H1 (cell line): ENCODE measurements at regions not wholly inside any gene's neighbourhood (a gene's known extent, or its start where the extent isn't known, plus 50 kb on each side); places are given as distances from the start of the nearest gene placed in this dataset.
"Not testable (repeated sequence)": the region's sequence is repeated elsewhere in the genome, so short reads cannot be mapped to it uniquely, and the experiment has no call there.

Experiments used
- CTCF ChIA-PET: fragments of 300-600 bp; sonication (Branson Sonifier 250); formaldehyde crosslinking; loops from one replicate; lab custom pipeline; 2021; ENCODE audit not compliant: partially characterized antibody; lab: Charles Lee
- POLR2A ChIA-PET: fragments of 300-600 bp; sonication (Branson Sonifier 250); formaldehyde crosslinking; loops from one replicate; lab custom pipeline; 2021; ENCODE audit warnings: inconsistent platforms; ENCODE audit not compliant: partially characterized antibody; lab: Charles Lee
- DNase-seq, 2 experiments: peaks; one replicate each; pipeline versions ENCODE4 v3.0.0 to v3.0.0-alpha.2; 2010 to 2022; ENCODE audit warnings: low spot score in 2 of 2, low read depth in 1 of 2, mixed read lengths in 1 of 2
- FAIRE-seq: peaks from 2 replicates; lab custom pipeline; 2011; peaks lifted over from hg19 to GRCh38; lab: Jason Lieb, UNC
- H2AFZ ChIP-seq: 2 replicates; pipeline ENCODE4 v1.8.1; 2012; ENCODE audit warnings: low read length, inconsistent platforms
- H2AK5ac ChIP-seq: 2 replicates; pipeline ENCODE4 v1.6.1; 2013; ENCODE audit warnings: low read depth, low read length
- H2BK120ac ChIP-seq: replicated peaks from 2 replicates; pipeline ENCODE3; 2013; ENCODE audit warnings: low read depth, low read length, inconsistent platforms
- H2BK12ac ChIP-seq: 2 replicates; pipeline ENCODE4 v1.6.1; 2013; ENCODE audit warnings: low read depth, low read length
- H2BK15ac ChIP-seq: 2 replicates; pipeline ENCODE4 v1.6.1; 2013; ENCODE audit warnings: low read length
- H2BK20ac ChIP-seq: 2 replicates; pipeline ENCODE4 v1.6.1; 2013; ENCODE audit warnings: low read length
- H2BK5ac ChIP-seq: 2 replicates; pipeline ENCODE4 v1.6.1; 2013; ENCODE audit warnings: low read depth, low read length
- H3K14ac ChIP-seq: 2 replicates; pipeline ENCODE4 v1.6.1; 2013; ENCODE audit warnings: inconsistent platforms; ENCODE audit not compliant: insufficient read length
- H3K18ac ChIP-seq: 2 replicates; pipeline ENCODE4 v1.6.1; 2013; ENCODE audit warnings: low read length; ENCODE audit errors: extremely low read depth
- H3K23ac ChIP-seq: 2 replicates; pipeline ENCODE4 v1.6.1; 2013; ENCODE audit warnings: inconsistent platforms; ENCODE audit not compliant: insufficient read length
- H3K23me2 ChIP-seq: 2 replicates; pipeline ENCODE4 v1.6.1; 2013; ENCODE audit warnings: low read depth, low read length
- H3K27ac ChIP-seq: 2 replicates; pipeline ENCODE4 v1.6.1; 2011; ENCODE audit warnings: low read depth, low read length, inconsistent platforms
- H3K27me3 ChIP-seq, 4 experiments: replicated peaks in 1 of 4; 1 replicate in 1 of 4; 2 replicates in 3 of 4; pipeline versions ENCODE4 v1.6.1 to v1.8.1; 2011 to 2013; ENCODE audit warnings: low read length in 3 of 4, mild to moderate bottlenecking in 3 of 4, inconsistent platforms in 2 of 4, mixed read lengths in 2 of 4, moderate library complexity in 1 of 4; ENCODE audit not compliant: control insufficient read depth in 3 of 4, insufficient read depth in 3 of 4; ENCODE audit errors: extremely low read depth in 1 of 4
- H3K36me3 ChIP-seq, 4 experiments: 2 replicates each; pipeline versions ENCODE4 v1.6.1 to v1.8.1; 2011 to 2013; ENCODE audit warnings: mild to moderate bottlenecking in 4 of 4, low read length in 3 of 4, moderate library complexity in 2 of 4, control low read depth in 1 of 4, inconsistent platforms in 1 of 4; ENCODE audit not compliant: insufficient read depth in 4 of 4, control insufficient read depth in 2 of 4
- H3K4ac ChIP-seq: replicated peaks from 2 replicates; pipeline ENCODE3; 2013; ENCODE audit warnings: low read length, low read depth, mixed read lengths, inconsistent platforms; ENCODE audit not compliant: insufficient read length
- H3K4me1 ChIP-seq, 4 experiments: replicated peaks in 1 of 4; 1 replicate in 1 of 4; 2 replicates in 3 of 4; pipeline versions ENCODE4 v1.6.1 to v1.8.1; 2011 to 2013; ENCODE audit warnings: low read length in 3 of 4, inconsistent platforms in 2 of 4, mixed read lengths in 1 of 4; ENCODE audit not compliant: insufficient read depth in 4 of 4, control insufficient read depth in 3 of 4
- H3K4me2 ChIP-seq, 2 experiments: 2 replicates each; pipeline versions ENCODE4 v1.6.1 to v1.8.1; 2011 to 2013; ENCODE audit warnings: low read depth in 2 of 2, low read length in 2 of 2, control low read depth in 1 of 2, inconsistent platforms in 1 of 2, mild to moderate bottlenecking in 1 of 2; ENCODE audit not compliant: insufficient read depth in 1 of 2
- H3K4me3 ChIP-seq, 4 experiments: fragments of 200-600, 300-600 bp in 1 of 4; sonication (generic), shearing (Covaris generic), sonication (Bioruptor Twin) in 1 of 4; 2 replicates each; pipeline versions ENCODE4 v1.5.1 to v1.8.1; 2011 to 2016; ENCODE audit warnings: low read length in 4 of 4, low read depth in 3 of 4, control low read depth in 2 of 4, inconsistent platforms in 2 of 4, mild to moderate bottlenecking in 2 of 4, mixed read lengths in 1 of 4, moderate library complexity in 1 of 4; ENCODE audit not compliant: insufficient read depth in 2 of 4; ENCODE audit errors: extremely low read depth in 1 of 4
- H3K56ac ChIP-seq: replicated peaks from 2 replicates; pipeline ENCODE3; 2013; ENCODE audit warnings: low read depth, mild to moderate bottlenecking, mixed read lengths, low read length, inconsistent platforms; ENCODE audit not compliant: insufficient read length
- H3K79me1 ChIP-seq: 2 replicates; pipeline ENCODE4 v1.6.1; 2013; ENCODE audit warnings: low read depth, low read length, control low read depth
- H3K79me2 ChIP-seq, 2 experiments: 2 replicates each; pipeline versions ENCODE4 v1.6.1 to v1.8.1; 2012 to 2013; ENCODE audit warnings: low read length in 2 of 2, mild to moderate bottlenecking in 2 of 2, inconsistent platforms in 1 of 2; ENCODE audit not compliant: insufficient read depth in 2 of 2, control insufficient read depth in 1 of 2
- H3K9ac ChIP-seq, 4 experiments: replicated peaks in 1 of 4; 1 replicate in 1 of 4; 2 replicates in 3 of 4; pipeline versions ENCODE4 v1.6.1 to v1.8.1; 2011 to 2013; ENCODE audit warnings: low read depth in 3 of 4, low read length in 3 of 4, control low read depth in 2 of 4, mild to moderate bottlenecking in 2 of 4, moderate library complexity in 2 of 4, inconsistent platforms in 1 of 4; ENCODE audit errors: extremely low read depth in 1 of 4
- H3K9me3 ChIP-seq, 2 experiments: 2 replicates each; pipeline versions ENCODE4 v1.6.1 to v1.8.1; 2012 to 2013; ENCODE audit warnings: mild to moderate bottlenecking in 2 of 2, moderate library complexity in 2 of 2, control low read depth in 1 of 2, inconsistent platforms in 1 of 2, low read depth in 1 of 2, low read length in 1 of 2, mixed read lengths in 1 of 2; ENCODE audit not compliant: insufficient read depth in 2 of 2
- H4K20me1 ChIP-seq, 2 experiments: replicated peaks in 1 of 2; 2 replicates each; pipeline versions ENCODE3 to v1.8.1; 2011 to 2013; ENCODE audit warnings: inconsistent platforms in 2 of 2, low read length in 2 of 2, mild to moderate bottlenecking in 1 of 2; ENCODE audit not compliant: insufficient read depth in 2 of 2, control insufficient read depth in 1 of 2
- H4K5ac ChIP-seq: 2 replicates; pipeline ENCODE4 v1.6.1; 2013; ENCODE audit warnings: low read length, low read depth, mixed read lengths, inconsistent platforms; ENCODE audit not compliant: insufficient read length
- H4K8ac ChIP-seq: 2 replicates; pipeline ENCODE4 v1.8.0; 2013; ENCODE audit warnings: mild to moderate bottlenecking, moderate library complexity, low read length, inconsistent platforms; ENCODE audit not compliant: insufficient read depth; ENCODE audit errors: extremely low read depth
- H4K91ac ChIP-seq: replicated peaks from 2 replicates; pipeline ENCODE3; 2013; ENCODE audit warnings: low read length, mixed read lengths, inconsistent platforms; ENCODE audit not compliant: insufficient read length
- WGBS, 2 experiments: shearing (Covaris generic) in 1 of 2; methylation state at CpG; one replicate each; pipeline versions ENCODE4 v1.1.6 to v1.1.7; 2013 to 2015; ENCODE audit warnings: low lambda C conversion rate in 2 of 2, mixed read lengths in 2 of 2, inconsistent platforms in 1 of 2, low coverage in 1 of 2, missing lambda C conversion rate in 1 of 2; ENCODE audit not compliant: insufficient replicate concordance in 2 of 2, insufficient coverage in 1 of 2, insufficient read length in 1 of 2; ENCODE audit errors: extremely low coverage in 1 of 2, missing lambda C conversion rate in 1 of 2; 5-methylcytosine and 5-hydroxymethylcytosine counted together

GRCh38 chr4:116980436-116980835 lies 104.9 kb downstream of the TRAM1L1 start:
- H3K9ac ChIP-seq, H3K79me1 ChIP-seq, H2BK15ac ChIP-seq, FAIRE-seq, H3K4me3 ChIP-seq, H3K36me3 ChIP-seq, H3K4me2 ChIP-seq, H3K23ac ChIP-seq, H3K4me1 ChIP-seq, H3K27me3 ChIP-seq, DNase-seq, H2BK20ac ChIP-seq, H3K14ac ChIP-seq, H2BK12ac ChIP-seq, H2BK5ac ChIP-seq, POLR2A ChIA-PET, H2BK120ac ChIP-seq, H4K20me1 ChIP-seq, H3K9me3 ChIP-seq, H2AK5ac ChIP-seq, H3K27ac ChIP-seq, H4K8ac ChIP-seq, H2AFZ ChIP-seq, H4K5ac ChIP-seq, H4K91ac ChIP-seq, H3K79me2 ChIP-seq, H3K18ac ChIP-seq, H3K4ac ChIP-seq, H3K23me2 ChIP-seq, H3K56ac ChIP-seq, CTCF ChIA-PET: not testable (repeated sequence)
- WGBS, 2 experiments: 95% methylated on average over 12 of the region's 12 CpGs; no CpG with 5 or more reads in 1 of the 2 experiments
